ENCODE measurements at regions not wholly inside any gene's neighbourhood (a gene's known extent, or its start where the extent isn't known, plus 50 kb on each side); places are given as distances from the start of the nearest gene placed in this dataset.

DNA sequence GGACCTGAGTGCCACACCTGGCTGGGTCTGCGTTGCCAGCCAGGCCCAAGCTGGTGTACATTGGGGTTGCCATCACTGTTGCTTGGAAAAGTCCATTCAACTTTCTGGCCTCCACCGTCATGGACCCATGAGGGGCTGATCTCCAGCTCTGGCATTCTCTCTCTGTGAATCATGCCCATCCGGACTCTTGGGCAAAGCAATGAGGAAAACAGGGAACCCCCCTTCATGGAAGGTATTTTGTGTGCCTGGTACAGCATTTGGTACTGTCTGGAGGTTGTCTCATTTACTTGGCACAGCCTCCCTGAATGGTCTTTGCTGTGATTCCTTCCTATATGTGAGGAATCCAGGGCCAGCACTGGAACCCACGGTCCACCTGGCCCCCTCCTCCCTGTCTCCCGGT is 99.4 kb downstream of the FOXD2 start:
- no peak for TF ChIP-seq EZH2 (IDR thresholded peaks at IDR 0.05; ENCODE audit: insufficient read depth, poor library complexity, severe bottlenecking)
- TF ChIP-seq EZH2phosphoT487 (IDR thresholded peaks at IDR 0.05; ENCODE audit: insufficient read depth, low read depth), result no peak
